Coronary artery (tissue), 2 donors: ENCODE measurements at regions not wholly inside any gene's neighbourhood (a gene's known extent, or its start where the extent isn't known, plus 50 kb on each side); places are given as distances from the start of the nearest gene placed in this dataset.

Experiments
- DNase-seq: peaks from one replicate; pipeline ENCODE4 v3.0.0-alpha.2; 2017; ENCODE audit warnings: low spot score
- H3K27ac ChIP-seq, 2 donors: fragments of 200-600 bp; sonication (generic); one replicate each; pipeline ENCODE4 v1.5.1; 2016 to 2019
- H3K4me3 ChIP-seq: fragments of 200-600 bp; sonication (generic); 2 replicates; pipeline ENCODE4 v1.5.1; 2016; ENCODE audit warnings: mild to moderate bottlenecking, moderate library complexity
- CTCF ChIP-seq: fragments of 200-600 bp; sonication (generic); IDR thresholded peaks from one replicate; pipeline ENCODE4 v1.5.1; 2019; ENCODE audit warnings: antibody characterized with exemption

GRCh38 chr5:20445326-20445860 is 457.4 kb upstream of the CDH18 start:
- TF ChIP-seq CTCF, result no peak
- Histone ChIP-seq H3K4me3 (no peak overlapping the region), H3K27ac (no peak overlapping the region)
- no peak for DNase-seq

GRCh38 chr5:20434786-20435185 is 446.8 kb upstream of the CDH18 start:
- no peak for TF ChIP-seq CTCF
- no peak overlapping the region for H3K27ac ChIP-seq
- no peak for DNase-seq
- no peak overlapping the region for H3K4me3 ChIP-seq

GRCh38 chr5:20420991-20421595 is 433.1 kb upstream of the CDH18 start:
- TF ChIP-seq CTCF, result no peak
- DNase-seq, result no peak
- no peak overlapping the region for H3K4me3 ChIP-seq
- H3K27ac ChIP-seq, result no peak overlapping the region
